Mucosa of rectum (tissue), 2 donors: ENCODE measurements at regions not wholly inside any gene's neighbourhood (a gene's known extent, or its start where the extent isn't known, plus 50 kb on each side); places are given as distances from the start of the nearest gene placed in this dataset.
"Not testable (repeated sequence)": the region's sequence is repeated elsewhere in the genome, so short reads cannot be mapped to it uniquely, and the experiment has no call there.

Source experiments
- H3K27ac ChIP-seq, 2 donors: one replicate each; pipeline ENCODE4 v1.7.0; 2013; ENCODE audit warnings: inconsistent platforms in 2 of 2, low read depth in 2 of 2, low read length in 2 of 2
- H3K27me3 ChIP-seq, 2 donors: one replicate each; pipeline ENCODE4 v1.7.0; 2013; ENCODE audit warnings: low read length in 2 of 2; ENCODE audit not compliant: control insufficient read depth in 2 of 2, insufficient read depth in 2 of 2
- H3K36me3 ChIP-seq, 2 donors: one replicate each; pipeline ENCODE4 v1.7.0; 2013; ENCODE audit warnings: low read length in 2 of 2; ENCODE audit not compliant: control insufficient read depth in 2 of 2, insufficient read depth in 2 of 2
- H3K4me1 ChIP-seq, 2 donors: one replicate each; pipeline ENCODE4 v1.7.0; 2013; ENCODE audit warnings: low read length in 2 of 2, mild to moderate bottlenecking in 1 of 2; ENCODE audit not compliant: control insufficient read depth in 2 of 2, insufficient read depth in 2 of 2
- H3K4me3 ChIP-seq, 2 donors: one replicate each; pipeline ENCODE4 v1.7.0; 2013; ENCODE audit warnings: low read length in 2 of 2
- H3K9ac ChIP-seq, 2 donors: one replicate each; pipeline ENCODE4 v1.7.0; 2013; ENCODE audit warnings: low read length in 2 of 2, low read depth in 1 of 2, mild to moderate bottlenecking in 1 of 2
- H3K9me3 ChIP-seq, 2 donors: one replicate each; pipeline ENCODE4 v1.7.0; 2013; ENCODE audit warnings: low read length in 2 of 2; ENCODE audit not compliant: control insufficient read depth in 2 of 2
- donor health status: healthy.
- donor health status: Normal muscosa, but diverticular disease.

DNA sequence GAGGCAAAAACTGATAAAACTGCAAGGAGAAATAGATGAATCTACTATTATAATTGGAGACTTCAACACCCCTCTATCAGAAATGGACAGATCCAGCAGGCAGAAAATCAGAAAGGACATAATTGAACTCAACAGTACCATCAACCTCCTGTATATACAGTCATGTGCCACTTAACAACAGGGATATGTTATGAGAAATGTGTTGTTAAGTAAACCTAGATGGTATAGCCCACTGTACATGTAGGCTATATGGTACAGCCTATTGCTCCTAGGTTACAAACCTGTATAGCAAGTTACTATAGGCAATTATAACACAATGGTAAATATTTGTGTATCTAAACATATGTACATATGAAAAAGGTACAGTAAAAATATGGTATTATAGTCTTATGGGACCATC lies 66.8 kb upstream of the PHF21A start:
- Histone ChIP-seq H3K27ac (no peak overlapping the region), H3K4me3 (no peak overlapping the region), H3K9ac (no peak overlapping the region), H3K36me3 (no peaks in the 10 kb centered on the region), H3K27me3 (peaks cover 0 to 4% of the 10 kb centered on the region in 2 donors), H3K4me1 (no peaks in the 10 kb centered on the region), H3K9me3 (no peaks in the 10 kb centered on the region)

DNA sequence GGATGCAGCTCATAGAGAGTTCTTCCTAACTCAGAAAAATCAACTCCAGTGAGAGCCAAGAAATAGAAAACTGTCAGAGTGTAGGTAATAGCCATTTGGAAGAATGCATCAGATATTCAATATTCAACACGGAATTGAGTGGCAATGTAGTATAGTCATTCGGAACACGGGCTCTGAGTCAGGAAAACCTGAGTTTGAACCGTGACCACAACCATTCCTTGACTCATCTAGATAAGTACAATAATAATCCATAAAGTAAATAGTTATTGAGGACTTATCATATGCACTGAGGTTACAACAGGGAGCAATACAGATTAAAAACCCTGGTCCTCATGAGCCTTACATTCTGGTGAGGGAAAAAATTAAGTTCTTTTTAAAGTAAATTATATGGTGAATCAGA lies 62.6 kb upstream of the PHF21A start:
- Histone ChIP-seq H3K27me3 (peaks cover 0 to 4% of the 10 kb centered on the region in 2 donors), H3K9me3 (no peaks in the 10 kb centered on the region), H3K27ac (no peak overlapping the region), H3K4me3 (no peak overlapping the region), H3K36me3 (no peaks in the 10 kb centered on the region), H3K4me1 (no peaks in the 10 kb centered on the region), H3K9ac (no peak overlapping the region)

GRCh38 chr11:46181843-46182424 lies 60.7 kb upstream of the PHF21A start:
- H3K9ac ChIP-seq: no peak overlapping the region
- H3K36me3 ChIP-seq: no peaks in the 10 kb centered on the region
- H3K27ac ChIP-seq: no peak overlapping the region
- H3K27me3 ChIP-seq: peaks cover 0 to 4% of the 10 kb centered on the region in 2 donors
- H3K4me3 ChIP-seq: no peak overlapping the region
- H3K9me3 ChIP-seq: no peaks in the 10 kb centered on the region
- H3K4me1 ChIP-seq: no peaks in the 10 kb centered on the region

DNA sequence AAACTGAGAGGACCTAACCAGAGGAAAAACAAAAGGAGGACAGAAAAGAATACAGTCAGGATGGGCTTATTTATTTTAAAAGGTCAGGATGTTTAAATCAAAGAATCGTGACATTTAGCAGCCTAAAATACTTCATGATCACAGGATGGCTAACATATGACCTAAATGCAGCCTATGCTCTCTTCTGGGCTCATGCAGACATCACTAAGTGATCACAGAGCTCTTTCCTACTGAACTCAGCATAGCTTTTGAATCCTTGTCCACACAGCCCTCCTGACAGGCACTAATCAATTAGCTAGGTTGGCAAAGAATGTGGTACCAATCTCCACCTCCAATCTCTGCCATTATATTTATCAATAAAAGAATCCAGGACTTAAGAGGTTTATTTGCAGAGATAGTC lies 60.1 kb upstream of the PHF21A start:
- Histone ChIP-seq H3K36me3 (no peaks in the 10 kb centered on the region), H3K27me3 (peaks cover 0 to 4% of the 10 kb centered on the region in 2 donors), H3K9me3 (no peaks in the 10 kb centered on the region), H3K4me1 (no peaks in the 10 kb centered on the region), H3K9ac (no peak overlapping the region), H3K4me3 (no peak overlapping the region), H3K27ac (no peak overlapping the region)

GRCh38 chr11:46180736-46181135 lies 59.5 kb upstream of the PHF21A start:
- Histone ChIP-seq H3K36me3 (no peaks in the 10 kb centered on the region), H3K27me3 (peaks cover 0 to 4% of the 10 kb centered on the region in 2 donors), H3K9me3 (no peaks in the 10 kb centered on the region), H3K4me1 (no peaks in the 10 kb centered on the region), H3K9ac (no peak overlapping the region), H3K27ac (no peak overlapping the region), H3K4me3 (no peak overlapping the region)

- Histone ChIP-seq H3K27me3 (no peaks in the 10 kb centered on the region), H3K4me3 (no peak overlapping the region), H3K4me1 (no peaks in the 10 kb centered on the region), H3K9ac (no peak overlapping the region), H3K36me3 (no peaks in the 10 kb centered on the region), H3K27ac (no peak overlapping the region), H3K9me3 (no peaks in the 10 kb centered on the region)
These were observed 57.3 kb upstream of the PHF21A start for GRCh38 chr11:46178513-46178912.

- no peak overlapping the region for H3K9ac ChIP-seq
- no peak overlapping the region for H3K4me3 ChIP-seq
- no peaks in the 10 kb centered on the region for H3K36me3 ChIP-seq
- H3K27me3 ChIP-seq: no peaks in the 10 kb centered on the region
- peaks cover 0 to 2% of the 10 kb centered on the region in 2 donors for H3K4me1 ChIP-seq
- H3K27ac ChIP-seq: no peak overlapping the region
- no peaks in the 10 kb centered on the region for H3K9me3 ChIP-seq
These were observed 55.2 kb upstream of the PHF21A start for GRCh38 chr11:46176421-46176820.

GRCh38 chr11:46175401-46176002 lies 54.2 kb upstream of the PHF21A start:
- Histone ChIP-seq H3K4me1 (peaks cover 0 to 2% of the 10 kb centered on the region in 2 donors), H3K27ac (no peak overlapping the region), H3K27me3 (no peaks in the 10 kb centered on the region), H3K9ac (no peak overlapping the region), H3K9me3 (no peaks in the 10 kb centered on the region), H3K36me3 (no peaks in the 10 kb centered on the region), H3K4me3 (no peak overlapping the region)

GRCh38 chr11:46171693-46172092 lies 50.4 kb upstream of the PHF21A start:
- H3K9me3 ChIP-seq, H3K36me3 ChIP-seq, H3K9ac ChIP-seq, H3K4me1 ChIP-seq, H3K4me3 ChIP-seq, H3K27me3 ChIP-seq, H3K27ac ChIP-seq: not testable (repeated sequence)
